ENCODE measurements at regions not wholly inside any gene's neighbourhood (a gene's known extent, or its start where the extent isn't known, plus 50 kb on each side); places are given as distances from the start of the nearest gene placed in this dataset.

DNA sequence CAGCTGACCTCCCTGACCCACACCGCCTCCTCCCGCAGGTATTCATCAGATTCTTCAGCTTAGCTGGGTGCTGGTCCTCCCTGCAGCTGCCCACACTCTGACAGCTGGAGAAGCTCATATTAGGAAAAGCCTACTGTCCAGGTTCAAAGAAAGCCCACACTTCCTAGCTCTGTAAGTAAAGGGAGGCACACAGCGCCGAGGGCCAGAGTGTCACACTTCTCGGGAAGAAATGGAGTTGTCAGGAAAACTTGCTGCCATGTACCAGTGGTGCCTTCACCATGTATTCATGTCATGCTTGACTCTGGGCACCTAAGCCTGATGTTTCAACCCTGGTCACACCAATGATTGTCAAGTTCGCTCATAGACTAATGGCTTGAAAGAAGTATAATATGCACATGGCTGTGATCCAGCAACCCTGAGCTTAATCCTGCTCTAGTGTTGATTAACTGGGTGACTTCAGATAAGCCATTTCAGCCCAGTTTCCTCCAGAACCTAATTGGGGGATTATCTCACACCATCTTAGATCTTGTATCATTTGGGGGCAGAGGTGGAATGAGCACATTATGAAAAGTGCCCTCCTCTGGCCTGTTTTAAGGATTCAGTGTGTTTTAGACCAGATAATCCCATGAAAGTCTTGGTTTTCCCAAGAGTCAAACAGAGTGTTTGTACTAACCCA, 180.3 kb upstream of the PARD3B start:
- Histone ChIP-seq H3K9me3 (no peaks in the 10 kb centered on the region), H3K4me3 (no peak overlapping the region), H3K4me1 (replicated peaks) (no peaks in the 10 kb centered on the region), H3K36me3 (no peaks in the 10 kb centered on the region), H3K27me3 (replicated peaks; ENCODE audit: insufficient read depth) (no peaks in the 10 kb centered on the region), H3K27ac (no peak overlapping the region)
- intact Hi-C loops (cut with DNase I): no loop called here
- TF ChIP-seq CTCF (IDR thresholded peaks at IDR 0.05) (no peak), POLR2A (IDR thresholded peaks at IDR 0.05) (no peak), POLR2AphosphoS5 (IDR thresholded peaks at IDR 0.05) (no peak)
- WGBS: 98% methylated on average over 6 of the region's 6 CpGs
- DNase-seq (ENCODE audit: low spot score): no peak

- intact Hi-C loops (cut with DNase I): no loop called here
- Histone ChIP-seq H3K36me3 (no peaks in the 10 kb centered on the region), H3K27me3 (replicated peaks; ENCODE audit: insufficient read depth) (no peaks in the 10 kb centered on the region), H3K27ac (no peak overlapping the region), H3K9me3 (no peaks in the 10 kb centered on the region), H3K4me1 (replicated peaks) (no peaks in the 10 kb centered on the region), H3K4me3 (no peak overlapping the region)
- 71% methylated on average over 4 of the region's 4 CpGs for WGBS
- DNase-seq (ENCODE audit: low spot score): no peak
- TF ChIP-seq POLR2AphosphoS5 (IDR thresholded peaks at IDR 0.05) (no peak), CTCF (IDR thresholded peaks at IDR 0.05) (no peak), POLR2A (IDR thresholded peaks at IDR 0.05) (no peak)
Measured at GRCh38 chr2:204365811-204366210, 179.5 kb upstream of the PARD3B start.

DNA sequence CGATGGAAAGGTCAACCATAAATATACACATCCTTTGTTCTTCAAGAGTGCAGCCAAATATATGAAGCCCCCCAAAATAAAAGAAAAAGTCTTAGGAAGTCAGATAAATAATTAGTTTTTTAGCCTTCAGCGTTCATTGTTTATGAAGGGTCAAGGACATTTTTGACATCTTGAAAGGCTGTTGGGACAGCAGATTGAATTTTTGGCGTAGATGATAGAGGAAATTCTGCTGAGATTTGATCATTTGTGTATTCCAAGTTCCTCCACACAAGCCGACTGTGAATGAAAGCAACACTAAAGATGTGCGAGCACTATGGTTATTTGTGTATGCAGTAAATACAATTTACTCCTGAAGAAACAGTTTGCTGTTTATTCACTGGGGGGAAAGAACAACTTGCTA, 177.8 kb upstream of the PARD3B start:
- intact Hi-C loops (cut with DNase I): no loop called here
- no peaks in the 10 kb centered on the region for H3K4me1 ChIP-seq (replicated peaks)
- no peaks in the 10 kb centered on the region for H3K27me3 ChIP-seq (replicated peaks; ENCODE audit: insufficient read depth)
- H3K27ac ChIP-seq: no peak overlapping the region
- H3K4me3 ChIP-seq: no peak overlapping the region
- H3K36me3 ChIP-seq: no peaks in the 10 kb centered on the region
- TF ChIP-seq CTCF (IDR thresholded peaks at IDR 0.05) (no peak), POLR2AphosphoS5 (IDR thresholded peaks at IDR 0.05) (no peak)
- no peak for DNase-seq (ENCODE audit: low spot score)
- no peaks in the 10 kb centered on the region for H3K9me3 ChIP-seq
- 64% methylated on average over 5 of the region's 5 CpGs for WGBS

DNA sequence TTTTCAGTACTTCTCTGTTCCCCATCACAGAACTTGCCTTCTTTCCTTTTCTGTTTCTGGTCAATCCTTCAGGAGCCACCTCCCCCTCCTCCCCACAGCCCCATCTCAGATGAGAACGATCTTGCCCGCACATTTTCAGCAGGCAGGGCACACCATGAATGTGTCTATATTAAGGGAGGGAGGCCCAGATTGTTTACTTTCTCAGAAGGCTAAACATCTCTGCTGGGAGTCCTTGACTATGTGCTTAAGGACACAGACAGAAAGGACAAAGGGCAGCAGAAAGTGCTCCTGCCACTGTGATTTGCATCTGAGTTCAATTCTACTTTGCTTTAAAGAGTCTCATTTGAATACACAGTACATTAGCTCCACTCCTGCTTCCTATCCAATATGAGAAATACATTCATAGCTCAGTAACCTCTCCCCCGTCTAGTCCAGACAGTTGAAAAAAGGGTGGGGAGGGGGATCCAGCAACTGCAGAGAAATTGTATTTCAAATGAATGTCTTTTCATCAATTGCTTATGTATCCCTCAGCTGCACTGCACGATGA, 175.0 kb upstream of the PARD3B start:
- Histone ChIP-seq H3K4me1 (replicated peaks) (no peaks in the 10 kb centered on the region), H3K9me3 (no peaks in the 10 kb centered on the region), H3K27me3 (replicated peaks; ENCODE audit: insufficient read depth) (no peaks in the 10 kb centered on the region), H3K36me3 (no peaks in the 10 kb centered on the region), H3K4me3 (no peak overlapping the region), H3K27ac (no peak overlapping the region)
- intact Hi-C loops (cut with DNase I): no loop called here
- no peak for DNase-seq (ENCODE audit: low spot score)
- 47% methylated on average over 4 of the region's 4 CpGs for WGBS
- TF ChIP-seq POLR2AphosphoS5 (IDR thresholded peaks at IDR 0.05): no peak
- TF ChIP-seq POLR2A (IDR thresholded peaks at IDR 0.05): no peak
- no peak for TF ChIP-seq CTCF (IDR thresholded peaks at IDR 0.05)

DNA sequence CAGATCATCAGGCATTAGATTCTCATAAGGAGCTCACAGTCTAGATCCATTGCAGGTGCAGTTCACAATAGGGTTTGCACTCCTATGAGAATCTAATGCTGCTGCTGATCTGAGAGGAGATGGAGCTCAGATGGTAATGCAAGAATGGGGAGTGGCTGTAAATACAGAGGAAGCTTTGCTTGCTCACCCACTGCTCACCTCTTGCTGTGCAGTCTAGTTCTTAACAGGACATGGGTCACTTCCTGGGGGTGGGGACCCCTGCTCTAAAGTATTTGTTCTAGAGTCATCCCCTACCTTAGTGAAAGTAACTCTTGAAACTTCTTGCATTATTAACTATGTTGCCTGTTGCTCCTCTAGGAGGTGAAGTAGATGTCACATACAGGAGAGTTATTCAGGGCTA, 171.3 kb upstream of the PARD3B start:
- H3K9me3 ChIP-seq: no peaks in the 10 kb centered on the region
- no peaks in the 10 kb centered on the region for H3K36me3 ChIP-seq
- intact Hi-C loops (cut with DNase I): no loop called here
- H3K4me3 ChIP-seq: no peak overlapping the region
- DNase-seq (ENCODE audit: low spot score): no peak
- H3K27me3 ChIP-seq (replicated peaks; ENCODE audit: insufficient read depth): no peaks in the 10 kb centered on the region
- no peak for TF ChIP-seq POLR2AphosphoS5 (IDR thresholded peaks at IDR 0.05)
- TF ChIP-seq POLR2A (IDR thresholded peaks at IDR 0.05): no peak
- no peak for TF ChIP-seq CTCF (IDR thresholded peaks at IDR 0.05)
- H3K27ac ChIP-seq: no peak overlapping the region
- no peaks in the 10 kb centered on the region for H3K4me1 ChIP-seq (replicated peaks)

Measured in prostate gland (tissue), 2 donors.